Activated naive CD4-positive, alpha-beta T cell treated with anti-CD3 and anti-CD28 coated beads for 36 hours (primary cell): ENCODE measurements at regions not wholly inside any gene's neighbourhood (a gene's known extent, or its start where the extent isn't known, plus 50 kb on each side); places are given as distances from the start of the nearest gene placed in this dataset.

ENCODE experiments used
- CTCF ChIA-PET: fragments of 350-600 bp; sonication (Branson Sonifier 250); formaldehyde crosslinking; loops from one replicate; lab custom pipeline; 2021; ENCODE audit warnings: antibody characterized with exemption; lab: Charles Lee
- DNase-seq: peaks from one replicate; pipeline ENCODE4 v3.0.0-alpha.2; 2020
- H3K27ac Mint-ChIP-seq: one replicate; pipeline ENCODE4 v1.8.0; 2021; ENCODE audit warnings: mild to moderate bottlenecking, mixed read lengths
- H3K27me3 Mint-ChIP-seq: one replicate; pipeline ENCODE4 v1.8.0; 2021; ENCODE audit warnings: low read depth, mixed read lengths
- H3K36me3 Mint-ChIP-seq: one replicate; pipeline ENCODE4 v1.8.0; 2021; ENCODE audit warnings: low read depth, mixed read lengths
- H3K4me1 Mint-ChIP-seq: one replicate; pipeline ENCODE4 v1.8.0; 2021; ENCODE audit warnings: low read depth, mixed read lengths
- H3K4me3 Mint-ChIP-seq: one replicate; pipeline ENCODE4 v1.8.0; 2021; ENCODE audit warnings: mild to moderate bottlenecking, moderate library complexity, mixed read lengths
- H3K9me3 Mint-ChIP-seq: one replicate; pipeline ENCODE4 v1.8.0; 2021; ENCODE audit warnings: mixed read lengths
- intact Hi-C: fragments of 100-400 bp; cut with micrococcal nuclease; formaldehyde crosslinking; loops from one replicate; pipeline ENCODE4 v1.15.1; 2023

GRCh38 chr22:22946131-22946530, 58.5 kb downstream of the IGLL5 start:
- H3K4me1 Mint-ChIP-seq, result peaks cover 1% of the 10 kb centered on the region
- H3K27me3 Mint-ChIP-seq, result peaks cover 2% of the 10 kb centered on the region
- H3K4me3 Mint-ChIP-seq, result no peak overlapping the region
- no peaks in the 10 kb centered on the region for H3K36me3 Mint-ChIP-seq
- intact Hi-C loops, result no loop called here
- no peaks in the 10 kb centered on the region for H3K9me3 Mint-ChIP-seq
- no peak for DNase-seq
- H3K27ac Mint-ChIP-seq, result no peak overlapping the region
- CTCF ChIA-PET, result interaction anchor here (1.2 to 6.3 kb wide), 2 partner anchors 10 to 345 kb away, joined by 3 to 45 read pairs; no protein-coding TSS in a partner anchor

- CTCF ChIA-PET, result interaction anchor here (2.6 kb wide), 1 partner anchor 10 kb away, joined by 11 read pairs; no protein-coding TSS in a partner anchor
- DNase-seq, result no peak
- no peak overlapping the region for H3K27ac Mint-ChIP-seq
- H3K4me1 Mint-ChIP-seq, result no peaks in the 10 kb centered on the region
- peaks cover 20% of the 10 kb centered on the region for H3K27me3 Mint-ChIP-seq
- H3K36me3 Mint-ChIP-seq, result no peaks in the 10 kb centered on the region
- H3K4me3 Mint-ChIP-seq, result no peak overlapping the region
- H3K9me3 Mint-ChIP-seq, result no peaks in the 10 kb centered on the region
- intact Hi-C loops, result no loop called here
These were observed 61.3 kb downstream of the IGLL5 start for GRCh38 chr22:22948651-22949571.

- H3K27me3 Mint-ChIP-seq, result peaks cover 22% of the 10 kb centered on the region
- CTCF ChIA-PET, result interaction anchor here (0.6 kb wide), 1 partner anchor 10 kb away, joined by 3 read pairs; no protein-coding TSS in a partner anchor
- intact Hi-C loops, result loop anchor here (10.0 kb wide), 1 partner anchor 335 kb away; no protein-coding TSS in a partner anchor
- DNase-seq, result no peak
- H3K27ac Mint-ChIP-seq, result no peak overlapping the region
- H3K9me3 Mint-ChIP-seq, result no peaks in the 10 kb centered on the region
- H3K36me3 Mint-ChIP-seq, result no peaks in the 10 kb centered on the region
- H3K4me3 Mint-ChIP-seq, result no peak overlapping the region
- H3K4me1 Mint-ChIP-seq, result peaks cover 2% of the 10 kb centered on the region
These were observed 62.3 kb downstream of the IGLL5 start for GRCh38 chr22:22949953-22950352.

- no peak overlapping the region for H3K4me3 Mint-ChIP-seq
- peaks cover 29% of the 10 kb centered on the region for H3K27me3 Mint-ChIP-seq
These were observed 63.4 kb downstream of the IGLL5 start for GRCh38 chr22:22951035-22951434.

GRCh38 chr22:22952531-22953280, 65.1 kb downstream of the IGLL5 start:
- Mint-ChIP-seq H3K4me3 (no peak overlapping the region), H3K27me3 (peaks cover 29% of the 10 kb centered on the region), H3K9me3 (no peaks in the 10 kb centered on the region), H3K4me1 (peaks cover 2% of the 10 kb centered on the region), H3K27ac (no peak overlapping the region), H3K36me3 (no peaks in the 10 kb centered on the region)
- intact Hi-C loops, result loop anchor here (10.0 kb wide), 1 partner anchor 332 kb away; no protein-coding TSS in a partner anchor
- CTCF ChIA-PET, result interaction anchor here (3.6 to 7.9 kb wide), 2 partner anchors 68 to 139 kb away, joined by 24 to 77 read pairs; no protein-coding TSS in a partner anchor
- DNase-seq, result no peak

More at GRCh38 chr22:22951035-22951434, 63.4 kb downstream of the IGLL5 start:
- intact Hi-C loops, result loop anchor here (10.0 kb wide), 1 partner anchor 334 kb away; no protein-coding TSS in a partner anchor
- Mint-ChIP-seq H3K36me3 (no peaks in the 10 kb centered on the region), H3K4me1 (peaks cover 2% of the 10 kb centered on the region), H3K9me3 (no peaks in the 10 kb centered on the region), H3K27ac (no peak overlapping the region)
- CTCF ChIA-PET, result interaction anchor here (1.0 to 1.6 kb wide), 2 partner anchors 8 to 71 kb away, joined by 3 to 5 read pairs; no protein-coding TSS in a partner anchor
- DNase-seq, result no peak

GRCh38 chr22:22953791-22954190, 66.2 kb downstream of the IGLL5 start:
- H3K36me3 Mint-ChIP-seq, result no peaks in the 10 kb centered on the region
- no peaks in the 10 kb centered on the region for H3K9me3 Mint-ChIP-seq
- no peak overlapping the region for H3K4me3 Mint-ChIP-seq
- intact Hi-C loops, result loop anchor here (10.0 kb wide), 1 partner anchor 331 kb away; no protein-coding TSS in a partner anchor
- CTCF ChIA-PET, result interaction anchor here (1.0 to 9.3 kb wide), 13 partner anchors 11 to 244 kb away, joined by 4 to 232 read pairs (median 7); partner anchors contain the start of gene RSPH14
- no peak for DNase-seq
- H3K27ac Mint-ChIP-seq, result no peak overlapping the region
- peaks cover 29% of the 10 kb centered on the region for H3K27me3 Mint-ChIP-seq
- H3K4me1 Mint-ChIP-seq, result peaks cover 2% of the 10 kb centered on the region

GRCh38 chr22:22954656-22955055, 67.0 kb downstream of the IGLL5 start:
- CTCF ChIA-PET, result interaction anchor here (0.5 to 9.3 kb wide), 26 partner anchors 7 to 349 kb away, joined by 3 to 232 read pairs (median 5); partner anchors contain the start of gene RSPH14
- Mint-ChIP-seq H3K27ac (no peak overlapping the region), H3K4me1 (peaks cover 2% of the 10 kb centered on the region), H3K27me3 (peaks cover 29% of the 10 kb centered on the region), H3K4me3 (no peak overlapping the region), H3K36me3 (no peaks in the 10 kb centered on the region), H3K9me3 (no peaks in the 10 kb centered on the region)
- intact Hi-C loops, result loop anchor here (5.0 to 10.0 kb wide), 2 partner anchors 72 to 330 kb away; no protein-coding TSS in a partner anchor
- peak; percentile 74 for DNase-seq

- Mint-ChIP-seq H3K9me3 (no peaks in the 10 kb centered on the region), H3K36me3 (no peaks in the 10 kb centered on the region), H3K27ac (no peak overlapping the region), H3K27me3 (peaks cover 29% of the 10 kb centered on the region), H3K4me1 (peaks cover 2% of the 10 kb centered on the region), H3K4me3 (no peak overlapping the region)
- no peak for DNase-seq
- CTCF ChIA-PET, result interaction anchor here (0.9 to 9.3 kb wide), 28 partner anchors 8 to 349 kb away, joined by 3 to 232 read pairs (median 5); partner anchors contain the start of gene RSPH14
- intact Hi-C loops, result loop anchor here (5.0 to 10.0 kb wide), 2 partner anchors 73 to 329 kb away; no protein-coding TSS in a partner anchor
These were observed 67.7 kb downstream of the IGLL5 start for GRCh38 chr22:22955276-22955798.

- H3K4me3 Mint-ChIP-seq, result no peak overlapping the region
- H3K27ac Mint-ChIP-seq, result no peak overlapping the region
- peaks cover 29% of the 10 kb centered on the region for H3K27me3 Mint-ChIP-seq
- peaks cover 2% of the 10 kb centered on the region for H3K4me1 Mint-ChIP-seq
- DNase-seq, result peak; percentile 79
- no peaks in the 10 kb centered on the region for H3K36me3 Mint-ChIP-seq
- no peaks in the 10 kb centered on the region for H3K9me3 Mint-ChIP-seq
- CTCF ChIA-PET, result interaction anchor here (0.5 to 9.3 kb wide), 28 partner anchors 9 to 350 kb away, joined by 3 to 232 read pairs (median 4); partner anchors contain the start of gene RSPH14
- intact Hi-C loops, result loop anchor here (1.0 to 10.0 kb wide), 5 partner anchors 74 to 329 kb away; no protein-coding TSS in a partner anchor
These were observed 68.4 kb downstream of the IGLL5 start for GRCh38 chr22:22955866-22956535.

GRCh38 chr22:22957090-22957489, 69.5 kb downstream of the IGLL5 start:
- Mint-ChIP-seq H3K9me3 (peaks cover 6% of the 10 kb centered on the region), H3K4me1 (peaks cover 2% of the 10 kb centered on the region), H3K27ac (no peak overlapping the region), H3K4me3 (no peak overlapping the region), H3K27me3 (peaks cover 23% of the 10 kb centered on the region), H3K36me3 (no peaks in the 10 kb centered on the region)
- CTCF ChIA-PET, result interaction anchor here (0.6 to 9.3 kb wide), 23 partner anchors 10 to 429 kb away, joined by 3 to 232 read pairs (median 4); partner anchors contain the start of gene RSPH14
- intact Hi-C loops, result loop anchor here (5.0 to 10.0 kb wide), 2 partner anchors 75 to 328 kb away; no protein-coding TSS in a partner anchor
- DNase-seq, result no peak
